ENCODE measurements at regions not wholly inside any gene's neighbourhood (a gene's known extent, or its start where the extent isn't known, plus 50 kb on each side); places are given as distances from the start of the nearest gene placed in this dataset.

DNA sequence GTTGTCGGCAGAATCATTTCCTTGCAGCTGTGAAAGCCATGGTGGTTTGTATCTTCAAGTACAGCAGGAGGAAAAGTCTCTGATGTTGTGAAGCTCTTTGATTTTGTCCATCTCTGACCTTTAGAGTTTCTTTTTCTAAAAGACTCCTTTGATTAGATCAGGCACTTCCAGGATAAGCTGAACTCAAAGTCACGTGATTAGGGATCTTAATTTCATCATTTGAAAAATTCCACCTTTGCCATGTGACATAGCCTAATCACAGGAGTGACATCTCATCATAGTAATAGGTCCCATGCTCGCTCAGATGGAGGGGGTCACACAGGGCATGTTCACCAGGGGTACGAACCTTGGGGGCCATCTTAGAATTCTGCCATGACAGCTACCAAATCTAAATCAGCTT is 441.5 kb upstream of the CDH4 start:
- H3K4me3 ChIP-seq (ENCODE audit: low read depth, low read length): no peak overlapping the region
- no peak for TF ChIP-seq CTCF (conservative IDR thresholded peaks at IDR 0.05; ENCODE audit: low read depth, low read length)
- DNase-seq (ENCODE audit: low read depth): no peak

- H3K4me3 ChIP-seq (ENCODE audit: low read depth, low read length): no peak overlapping the region
- no peak for DNase-seq (ENCODE audit: low read depth)
- TF ChIP-seq CTCF (conservative IDR thresholded peaks at IDR 0.05; ENCODE audit: low read depth, low read length): no peak
Measured at GRCh38 chr20:60812561-60812960, 439.5 kb upstream of the CDH4 start.

DNA sequence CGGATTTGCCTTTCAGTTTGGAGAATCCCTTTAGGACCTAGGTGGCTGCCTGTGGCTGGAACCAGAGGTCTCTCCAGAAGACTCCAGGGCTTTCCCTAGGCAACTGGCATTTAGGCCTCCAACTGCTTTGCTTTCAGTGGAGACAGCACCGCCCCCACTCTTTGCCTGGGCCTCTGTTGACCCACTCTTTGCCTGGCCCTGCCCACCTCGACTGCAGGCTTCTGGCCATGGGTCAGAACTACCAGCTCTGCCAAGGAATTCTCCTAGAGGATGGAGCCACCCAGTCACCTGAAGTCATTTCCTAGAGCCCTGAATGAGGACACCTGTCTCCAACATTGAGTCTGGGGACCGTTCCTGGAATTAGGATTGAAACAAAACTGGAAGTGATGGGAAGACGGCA is 439.0 kb upstream of the CDH4 start:
- DNase-seq (ENCODE audit: low read depth): no peak
- H3K4me3 ChIP-seq (ENCODE audit: low read depth, low read length): no peak overlapping the region
- no peak for TF ChIP-seq CTCF (conservative IDR thresholded peaks at IDR 0.05; ENCODE audit: low read depth, low read length)

- H3K4me3 ChIP-seq (ENCODE audit: low read depth, low read length): no peak overlapping the region
- TF ChIP-seq CTCF (conservative IDR thresholded peaks at IDR 0.05; ENCODE audit: low read depth, low read length): no peak
- no peak for DNase-seq (ENCODE audit: low read depth)
Measured at GRCh38 chr20:60815656-60816055, 436.4 kb upstream of the CDH4 start.

- no peak for TF ChIP-seq CTCF (conservative IDR thresholded peaks at IDR 0.05; ENCODE audit: low read depth, low read length)
- DNase-seq (ENCODE audit: low read depth): no peak
- H3K4me3 ChIP-seq (ENCODE audit: low read depth, low read length): no peak overlapping the region
Measured at GRCh38 chr20:60816901-60817300, 435.2 kb upstream of the CDH4 start.

GRCh38 chr20:60817891-60818290 is 434.2 kb upstream of the CDH4 start:
- no peak overlapping the region for H3K4me3 ChIP-seq (ENCODE audit: low read depth, low read length)
- DNase-seq (ENCODE audit: low read depth): no peak
- no peak for TF ChIP-seq CTCF (conservative IDR thresholded peaks at IDR 0.05; ENCODE audit: low read depth, low read length)

GRCh38 chr20:60819511-60819910 is 432.6 kb upstream of the CDH4 start:
- no peak for DNase-seq (ENCODE audit: low read depth)
- no peak overlapping the region for H3K4me3 ChIP-seq (ENCODE audit: low read depth, low read length)

More at GRCh38 chr20:60819511-60819910, 432.6 kb upstream of the CDH4 start:
- no peak for TF ChIP-seq CTCF (conservative IDR thresholded peaks at IDR 0.05; ENCODE audit: low read depth, low read length)
